OCI-LY1 (cell line): ENCODE measurements at regions not wholly inside any gene's neighbourhood (a gene's known extent, or its start where the extent isn't known, plus 50 kb on each side); places are given as distances from the start of the nearest gene placed in this dataset.
"Not testable (repeated sequence)": the region's sequence is repeated elsewhere in the genome, so short reads cannot be mapped to it uniquely, and the experiment has no call there.

Experiments used
- H2AFZ ChIP-seq: fragments of 200-600 bp; sonication (generic), shearing (Covaris generic); 2 replicates; pipeline ENCODE4 v1.6.0; 2014; ENCODE audit warnings: antibody characterized with exemption, mild to moderate bottlenecking, low read length
- H3F3A ChIP-seq: fragments of 200-600 bp; sonication (generic), shearing (Covaris generic); 2 replicates; pipeline ENCODE4 v1.6.0; 2014; ENCODE audit warnings: mild to moderate bottlenecking, antibody characterized with exemption, low read length, moderate library complexity; ENCODE audit not compliant: insufficient read depth
- H3K27ac ChIP-seq: fragments of 200-600 bp; sonication (generic); 2 replicates; pipeline ENCODE4 v1.5.1; 2014; ENCODE audit warnings: low read length, mixed run types, mild to moderate bottlenecking, low read depth; ENCODE audit not compliant: poor library complexity, severe bottlenecking
- H3K27me3 ChIP-seq: fragments of 200-600 bp; sonication (generic); 2 replicates; pipeline ENCODE4 v1.6.0; 2014; ENCODE audit warnings: antibody characterized with exemption, mild to moderate bottlenecking, low read length, moderate library complexity; ENCODE audit not compliant: insufficient read depth
- H3K36me3 ChIP-seq: fragments of 200-600 bp; sonication (generic); 2 replicates; pipeline ENCODE4 v1.6.1; 2014; ENCODE audit warnings: mild to moderate bottlenecking, antibody characterized with exemption, low read length, moderate library complexity, mixed read lengths; ENCODE audit not compliant: insufficient read depth
- H3K4me1 ChIP-seq: fragments of 200-600 bp; sonication (generic); 2 replicates; pipeline ENCODE4 v1.5.1; 2014; ENCODE audit warnings: mild to moderate bottlenecking, low read length, moderate library complexity; ENCODE audit not compliant: insufficient read depth, severe bottlenecking
- H3K4me2 ChIP-seq: fragments of 200-600 bp; sonication (generic), shearing (Covaris generic); 2 replicates; pipeline ENCODE4 v1.6.1; 2014; ENCODE audit warnings: low read length
- H3K4me3 ChIP-seq: fragments of 200-600 bp; sonication (generic); 2 replicates; pipeline ENCODE4 v1.5.1; 2014; ENCODE audit warnings: low read length, low read depth, mild to moderate bottlenecking, mixed read lengths; ENCODE audit not compliant: poor library complexity, severe bottlenecking
- H3K79me2 ChIP-seq: fragments of 200-600 bp; shearing (Covaris generic); 2 replicates; pipeline ENCODE4 v1.6.1; 2016; ENCODE audit warnings: mixed run types, low read length, mixed read lengths; ENCODE audit not compliant: insufficient read depth
- H3K9ac ChIP-seq: fragments of 200-600 bp; sonication (generic), shearing (Covaris generic); 2 replicates; pipeline ENCODE4 v1.6.1; 2014; ENCODE audit warnings: mild to moderate bottlenecking, low read length, mixed read lengths
- H3K9me2 ChIP-seq: fragments of 200-600 bp; sonication (generic), shearing (Covaris generic); 2 replicates; pipeline ENCODE4 v1.6.1; 2014; ENCODE audit warnings: low read depth, mild to moderate bottlenecking, low read length, mixed read lengths
- H3K9me3 ChIP-seq: fragments of 200-600 bp; shearing (Covaris generic); 2 replicates; pipeline ENCODE4 v1.6.1; 2014; ENCODE audit warnings: low read length, mixed read lengths
- H4K20me1 ChIP-seq: fragments of 200-600 bp; sonication (generic), shearing (Covaris generic); 2 replicates; pipeline ENCODE4 v1.6.0; 2016; ENCODE audit warnings: mild to moderate bottlenecking, low read length; ENCODE audit not compliant: insufficient read depth
- CTCF ChIP-seq: fragments of 200-600 bp; sonication (generic), shearing (Covaris generic); IDR thresholded peaks from 2 replicates; pipeline ENCODE4 v1.5.1; 2017; ENCODE audit warnings: mild to moderate bottlenecking, antibody characterized with exemption, low read length, moderate library complexity, mixed read lengths
- EZH2 ChIP-seq: fragments of 200-600 bp; sonication (generic), shearing (Covaris generic); IDR thresholded peaks from 2 replicates; pipeline ENCODE4 v1.8.0; 2017; ENCODE audit warnings: borderline replicate concordance, mixed run types, mild to moderate bottlenecking, antibody characterized with exemption, low read length, moderate library complexity, mixed read lengths

GRCh38 chr20:51275181-51275580 lies 252.3 kb upstream of the KCNG1 start:
- Histone ChIP-seq H4K20me1 (no peaks in the 10 kb centered on the region), H3K27ac (no peak overlapping the region), H3K9me2 (no peaks in the 10 kb centered on the region), H3K9ac (no peak overlapping the region), H3K27me3 (no peaks in the 10 kb centered on the region; the same call in 1 of the 2 replicates), H3K4me3 (no peak overlapping the region), H3K79me2 (no peaks in the 10 kb centered on the region), H3K36me3 (no peaks in the 10 kb centered on the region), H3F3A (no peaks in the 10 kb centered on the region), H3K4me2 (no peak overlapping the region), H2AFZ (no peak overlapping the region), H3K4me1 (no peaks in the 10 kb centered on the region), H3K9me3 (no peaks in the 10 kb centered on the region)
- TF ChIP-seq CTCF (no peak), EZH2 (no peak)

GRCh38 chr20:51272401-51272800 lies 249.5 kb upstream of the KCNG1 start:
- H3K9me3 ChIP-seq = no peaks in the 10 kb centered on the region
- H3K27ac ChIP-seq = no peak overlapping the region
- no peaks in the 10 kb centered on the region; the same call in 1 of the 2 replicates for H3K27me3 ChIP-seq
- H3F3A ChIP-seq = no peaks in the 10 kb centered on the region
- H3K4me2 ChIP-seq = no peak overlapping the region
- H3K79me2 ChIP-seq = no peaks in the 10 kb centered on the region
- H3K4me1 ChIP-seq = no peaks in the 10 kb centered on the region
- no peaks in the 10 kb centered on the region for H4K20me1 ChIP-seq
- no peak overlapping the region for H3K9ac ChIP-seq
- no peaks in the 10 kb centered on the region for H3K9me2 ChIP-seq
- no peak overlapping the region for H2AFZ ChIP-seq
- no peaks in the 10 kb centered on the region for H3K36me3 ChIP-seq
- no peak for TF ChIP-seq CTCF
- no peak for TF ChIP-seq EZH2
- no peak overlapping the region for H3K4me3 ChIP-seq

GRCh38 chr20:51271931-51272330 lies 249.0 kb upstream of the KCNG1 start:
- no peak overlapping the region for H2AFZ ChIP-seq
- no peaks in the 10 kb centered on the region for H3K36me3 ChIP-seq
- no peaks in the 10 kb centered on the region for H3K79me2 ChIP-seq
- no peak overlapping the region for H3K9ac ChIP-seq
- H3K4me3 ChIP-seq = no peak overlapping the region
- H3K9me2 ChIP-seq = no peaks in the 10 kb centered on the region
- H3K9me3 ChIP-seq = no peaks in the 10 kb centered on the region
- no peaks in the 10 kb centered on the region for H3F3A ChIP-seq
- no peak overlapping the region for H3K27ac ChIP-seq
- no peaks in the 10 kb centered on the region for H4K20me1 ChIP-seq
- H3K27me3 ChIP-seq = no peaks in the 10 kb centered on the region; the same call in 1 of the 2 replicates
- H3K4me2 ChIP-seq = no peak overlapping the region
- H3K4me1 ChIP-seq = no peaks in the 10 kb centered on the region
- no peak for TF ChIP-seq EZH2
- TF ChIP-seq CTCF = no peak

- H3K36me3 ChIP-seq, H3K4me3 ChIP-seq, H3K4me1 ChIP-seq, H3F3A ChIP-seq, H3K9me3 ChIP-seq, H3K27ac ChIP-seq, H3K27me3 ChIP-seq, H3K4me2 ChIP-seq, H4K20me1 ChIP-seq, H2AFZ ChIP-seq, H3K9ac ChIP-seq, H3K9me2 ChIP-seq, H3K79me2 ChIP-seq: not testable (repeated sequence)
Observed at GRCh38 chr20:51271289-51271688, 248.4 kb upstream of the KCNG1 start.
